ENCODE measurements at regions not wholly inside any gene's neighbourhood (a gene's known extent, or its start where the extent isn't known, plus 50 kb on each side); places are given as distances from the start of the nearest gene placed in this dataset.

- Mint-ChIP-seq H3K4me1 (no peaks in the 10 kb centered on the region; the same call in 2 of the 3 replicates), H3K27me3 (ENCODE audit: insufficient read depth, low read depth, poor library complexity) (peaks cover 8% of the 10 kb centered on the region), H3K27ac (no peak overlapping the region), H3K4me3 (no peak overlapping the region; the same call in 2 of the 3 replicates), H3K9me3 (peaks cover 72% of the 10 kb centered on the region), H3K36me3 (ENCODE audit: low read depth) (peaks cover 58% of the 10 kb centered on the region)
- Histone ChIP-seq H3K9me2 (ENCODE audit: insufficient read depth) (peaks cover 23% of the 10 kb centered on the region), H3K27ac (ENCODE audit: low read depth) (no peak overlapping the region), H3K4me2 (no peak overlapping the region), H2AFZ (no peak overlapping the region), H3K4me3 (no peak overlapping the region), H4K20me1 (replicated peaks; ENCODE audit: insufficient read depth) (no peaks in the 10 kb centered on the region), H3K36me3 (ENCODE audit: insufficient read depth) (no peaks in the 10 kb centered on the region), H3F3A (replicated peaks; ENCODE audit: low read depth) (no peaks in the 10 kb centered on the region), H3K79me2 (replicated peaks; ENCODE audit: insufficient read depth) (no peaks in the 10 kb centered on the region), H3K4me1 (ENCODE audit: insufficient read depth) (no peaks in the 10 kb centered on the region), H3K27me3 (ENCODE audit: insufficient read depth) (no peaks in the 10 kb centered on the region)
- DNase-seq (ENCODE audit: low spot score) (no peak), ATAC-seq (no peak)
- no peak for TF ChIP-seq ETS1 (IDR thresholded peaks at IDR 0.05)
- no peak for TF ChIP-seq POLR2AphosphoS5 (IDR thresholded peaks at IDR 0.05; ENCODE audit: low read depth)
- TF ChIP-seq ZNF114 (CRISPR knock-in tag; IDR thresholded peaks at IDR 0.05): no peak
- no peak for TF ChIP-seq EZH2phosphoT487 (IDR thresholded peaks at IDR 0.05; ENCODE audit: unreplicated experiment)
- no peak for TF ChIP-seq ZNF462 (CRISPR knock-in tag; IDR thresholded peaks at IDR 0.05)
- TF ChIP-seq NANOG (IDR thresholded peaks at IDR 0.05; ENCODE audit: borderline replicate concordance): no peak
- TF ChIP-seq ZNF331 (CRISPR knock-in tag; IDR thresholded peaks at IDR 0.05; ENCODE audit: low read depth): no peak
- no peak for TF ChIP-seq JUNB (IDR thresholded peaks at IDR 0.05; ENCODE audit: unreplicated experiment)
- no peak for TF ChIP-seq EZH2 (IDR thresholded peaks at IDR 0.05; ENCODE audit: low read depth, unreplicated experiment)
- no peak for TF ChIP-seq CTCF (conservative IDR thresholded peaks at IDR 0.05; ENCODE audit: low read depth in 2 of 2)
- no peak for TF ChIP-seq CREB1 (CRISPR knock-in tag; IDR thresholded peaks at IDR 0.05; ENCODE audit: low read depth)
- TF ChIP-seq STAT1 (IDR thresholded peaks at IDR 0.05; ENCODE audit: unreplicated experiment): no peak
- TF ChIP-seq REST (IDR thresholded peaks at IDR 0.05; ENCODE audit: unreplicated experiment): no peak
Measured at GRCh38 chr10:31721096-31721495, 207.5 kb downstream of the ARHGAP12 start.

All from GM23338 (cell line).